GM21737 (cell line): ENCODE measurements at regions not wholly inside any gene's neighbourhood (a gene's known extent, or its start where the extent isn't known, plus 50 kb on each side); places are given as distances from the start of the nearest gene placed in this dataset.

Experiments
- ATAC-seq: cut with Tn5 transposase; IDR thresholded peaks from one replicate; pipeline ENCODE4 v1.9.1; 2021; ENCODE audit warnings: mild to moderate bottlenecking, moderate library complexity; ENCODE audit not compliant: unreplicated experiment

- no peak for ATAC-seq
Measured at GRCh38 chr9:88691811-88692210, 156.8 kb downstream of the NXNL2 start.

DNA sequence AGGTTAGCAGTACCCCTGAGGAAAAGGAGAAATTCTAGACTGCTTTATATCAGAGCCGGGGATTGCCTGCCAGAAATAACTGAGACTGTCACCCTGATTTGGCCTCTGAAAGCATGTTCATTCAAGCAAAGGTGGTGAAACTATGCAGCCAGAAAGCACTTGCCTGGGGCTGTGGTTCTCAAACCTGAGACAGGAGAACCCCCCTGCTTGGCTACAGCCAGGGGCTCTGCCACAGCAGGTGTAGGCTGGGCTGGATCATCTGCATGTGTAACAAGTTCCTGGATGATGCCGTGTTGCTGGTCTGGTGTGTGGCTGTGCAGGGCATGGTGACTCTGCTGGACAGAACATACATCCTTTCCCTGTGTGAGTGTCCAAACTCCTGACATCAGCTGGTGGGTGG is 157.8 kb downstream of the NXNL2 start:
- ATAC-seq = no peak

DNA sequence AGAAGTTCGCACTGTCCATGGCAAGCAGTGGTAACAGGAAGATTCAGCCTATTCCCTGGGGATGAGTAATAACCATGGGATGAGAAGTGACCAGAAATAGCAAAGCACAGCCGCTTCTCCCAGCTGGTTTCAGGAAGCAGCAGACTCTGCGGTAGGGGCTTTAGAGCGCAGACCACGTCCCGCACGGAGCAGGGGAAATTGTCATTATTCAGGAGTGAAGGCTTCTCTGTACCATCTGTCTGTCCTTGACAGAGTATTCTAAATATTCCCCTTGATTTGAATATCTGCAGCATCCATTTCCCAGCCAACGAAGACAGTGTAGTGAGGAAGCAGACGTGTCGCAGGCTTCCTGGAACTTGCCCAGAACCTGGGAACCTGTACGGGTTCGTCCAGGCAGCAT is 159.6 kb downstream of the NXNL2 start:
- no peak for ATAC-seq

DNA sequence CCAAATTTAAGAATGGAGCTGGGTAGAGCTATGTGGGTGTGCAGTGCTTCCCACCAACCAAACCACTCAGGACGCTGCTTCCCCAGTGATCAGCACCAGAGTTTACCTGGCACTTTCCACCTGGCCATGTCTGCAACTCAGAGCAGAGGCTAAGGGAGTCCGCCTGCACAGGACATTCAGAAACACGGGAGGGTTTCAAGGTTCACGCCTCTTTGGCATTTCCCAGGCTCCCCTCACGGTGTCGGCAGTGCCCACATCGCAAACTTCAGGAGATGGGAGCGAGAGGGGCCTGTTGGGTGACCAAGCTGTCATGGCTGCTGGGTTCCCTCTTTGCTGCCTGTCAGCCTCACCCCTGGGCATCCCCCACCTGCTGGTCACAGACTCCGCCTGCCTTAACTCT is 161.5 kb downstream of the NXNL2 start:
- no peak for ATAC-seq

DNA sequence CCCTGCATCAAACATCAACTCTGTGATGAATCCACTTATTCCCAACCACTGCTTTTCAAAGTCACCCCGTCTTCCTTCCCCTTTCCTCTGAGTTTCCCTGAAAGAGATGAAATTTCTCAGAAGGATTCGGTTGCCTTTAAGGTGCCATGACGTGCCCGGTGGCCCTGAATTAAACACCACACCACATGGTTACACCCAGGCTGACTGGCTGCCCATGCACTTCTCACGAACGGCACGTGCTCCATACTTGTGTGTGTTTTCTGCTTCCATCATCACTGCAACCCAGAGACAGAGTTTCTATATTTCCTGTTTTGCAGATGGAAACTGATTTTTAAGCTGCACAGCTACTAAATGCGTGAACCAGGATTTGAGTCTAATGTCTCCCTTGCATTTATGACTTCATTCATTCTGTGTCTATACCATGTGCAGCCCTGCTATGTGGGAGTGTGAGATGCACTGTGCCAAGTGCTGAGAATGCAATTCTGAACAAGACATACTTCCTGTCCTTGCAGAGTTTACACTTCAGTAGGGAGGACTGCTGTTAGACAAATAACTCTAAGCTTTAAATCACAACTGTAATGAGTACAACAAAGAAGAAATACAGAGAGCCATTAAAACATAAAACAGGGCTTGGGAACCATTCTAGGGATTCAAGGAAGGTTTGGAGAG is 162.9 kb downstream of the NXNL2 start:
- no peak for ATAC-seq

- ATAC-seq = no peak
Measured at GRCh38 chr9:88702985-88703384, 168.0 kb downstream of the NXNL2 start.

DNA sequence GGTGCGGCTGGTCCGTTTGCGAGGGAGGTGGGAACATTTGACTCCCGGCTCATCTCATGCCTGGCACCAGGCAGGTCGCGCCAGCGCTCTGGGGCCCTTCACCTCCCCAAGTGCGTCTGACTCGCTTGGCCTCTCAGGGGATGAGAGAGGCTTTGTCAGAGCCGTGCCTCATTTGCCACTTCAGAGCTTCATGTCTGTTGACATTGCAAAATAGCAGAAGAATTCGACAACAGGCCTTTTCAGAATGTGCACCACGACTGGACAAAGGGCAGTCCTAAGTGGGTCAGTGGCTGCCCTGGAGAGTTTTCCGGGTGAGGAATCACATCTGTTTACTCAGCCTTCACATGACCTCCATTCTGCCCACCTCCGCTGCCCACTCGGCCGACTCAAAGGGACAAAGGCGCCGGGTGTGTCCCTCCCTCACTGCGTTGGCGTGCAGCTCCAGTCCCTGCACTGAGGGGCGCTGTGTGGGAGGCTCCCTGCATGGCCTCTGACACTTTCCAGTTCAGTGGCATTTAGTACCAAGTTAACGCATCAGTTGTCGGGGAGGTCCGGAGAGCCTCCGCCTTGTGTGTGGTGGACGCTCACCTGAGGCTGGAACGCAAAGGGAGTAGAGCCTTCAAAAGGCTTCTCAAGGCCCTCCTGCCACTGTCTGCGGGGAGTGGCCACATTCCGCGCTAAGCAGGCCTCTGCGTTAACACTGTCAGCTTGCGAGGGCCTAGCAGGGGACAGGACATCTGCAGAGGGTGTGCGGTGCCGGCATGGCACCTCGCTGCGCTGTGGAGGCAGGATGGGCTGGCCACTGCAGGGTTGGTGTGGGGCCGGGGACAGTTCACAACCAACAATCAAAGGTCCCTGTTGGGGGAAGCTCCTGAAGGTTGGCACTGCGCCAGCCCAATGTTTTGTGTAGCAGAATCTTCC is 171.5 kb downstream of the NXNL2 start:
- no peak for ATAC-seq

DNA sequence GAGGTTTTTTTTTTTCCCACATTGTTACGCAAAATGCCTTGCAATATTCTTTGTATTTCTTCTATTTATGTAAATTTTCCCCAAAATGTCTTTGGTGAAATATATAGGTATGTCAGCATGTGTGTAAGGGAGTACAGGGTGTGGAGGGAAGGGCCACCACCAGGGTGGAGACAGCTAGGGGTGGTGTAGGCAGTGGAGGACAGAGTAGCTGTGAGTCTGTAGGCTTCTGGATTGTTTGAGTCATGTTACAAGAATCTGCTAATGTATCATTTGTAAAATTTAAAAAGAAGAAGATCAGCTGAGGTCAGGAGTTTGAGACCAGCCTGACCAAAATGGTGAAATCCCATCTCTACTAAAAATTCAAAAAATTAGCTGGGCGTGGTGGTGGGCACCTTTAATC is 175.5 kb downstream of the NXNL2 start:
- no peak for ATAC-seq

- ATAC-seq = no peak
Measured at GRCh38 chr9:88711719-88712118, 176.7 kb downstream of the NXNL2 start.

DNA sequence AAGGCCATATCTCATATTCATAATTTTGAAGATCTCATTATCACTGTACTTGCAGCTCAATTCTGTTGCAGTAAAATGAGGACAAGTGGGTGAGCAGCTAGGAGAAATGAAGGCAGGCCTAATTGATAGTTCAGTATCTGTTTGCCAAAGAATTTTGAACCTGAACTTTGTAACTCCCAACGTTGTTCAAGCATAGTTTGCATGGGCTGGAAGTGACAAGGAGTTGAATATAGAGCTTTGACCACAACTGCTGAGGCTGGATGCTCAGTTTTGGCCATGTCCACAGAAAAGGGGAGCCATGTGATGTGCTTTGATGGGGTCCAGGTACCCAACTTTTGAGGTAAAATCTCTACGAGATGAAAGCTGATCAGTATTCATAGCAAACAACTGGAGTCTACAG is 177.5 kb downstream of the NXNL2 start:
- ATAC-seq = no peak

GRCh38 chr9:88713010-88713409 is 178.0 kb downstream of the NXNL2 start:
- no peak for ATAC-seq

DNA sequence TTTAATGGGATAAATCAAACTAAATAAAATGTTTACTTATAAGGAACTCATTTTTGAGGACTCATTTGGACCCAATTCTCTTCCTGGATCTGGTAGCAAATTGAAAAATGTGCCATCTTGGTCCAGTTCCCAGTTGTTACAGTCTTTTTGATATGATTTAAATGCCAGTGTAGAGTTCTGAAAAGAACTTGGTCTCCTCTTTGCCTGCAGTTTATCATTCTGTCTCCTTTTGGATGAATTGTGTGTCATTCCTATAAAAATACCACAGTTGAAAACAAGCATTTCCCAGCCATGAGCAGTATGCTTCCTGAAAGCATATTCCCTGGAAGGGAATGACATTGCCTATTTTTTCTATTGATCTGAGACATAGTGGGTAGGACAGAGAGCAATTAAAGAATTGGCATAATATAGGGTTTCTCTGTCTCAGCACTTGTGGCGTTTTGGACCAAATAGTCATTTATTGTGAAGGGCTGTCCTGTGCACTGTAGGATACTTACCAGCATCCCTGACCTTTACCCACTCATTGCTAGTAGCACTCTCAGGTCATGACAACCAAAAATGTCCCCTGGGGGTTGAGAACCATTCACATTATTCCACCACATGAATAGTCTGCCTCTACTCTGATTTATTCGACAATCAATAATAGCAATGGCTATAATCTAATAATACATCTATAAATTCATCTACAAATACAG is 181.8 kb downstream of the NXNL2 start:
- no peak for ATAC-seq

DNA sequence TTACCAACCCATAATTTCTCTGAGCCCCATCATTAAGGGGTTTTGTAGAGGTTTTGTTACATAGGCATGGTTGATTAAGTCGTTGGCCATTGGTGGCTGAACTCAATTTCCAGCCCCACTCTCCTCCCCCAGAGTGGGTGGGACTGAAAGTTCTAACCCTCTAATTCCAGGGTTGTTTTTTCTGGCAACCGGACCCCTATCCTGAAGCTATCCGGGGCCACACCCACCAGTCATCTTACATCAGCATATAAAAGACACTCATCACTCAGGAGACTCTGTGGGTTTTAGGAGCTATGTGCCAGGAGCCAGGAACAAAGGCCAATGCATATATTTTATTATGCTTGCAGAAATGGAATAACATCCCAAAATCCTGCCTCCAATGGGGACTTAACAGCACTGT is 186.0 kb downstream of the NXNL2 start:
- ATAC-seq = no peak

- ATAC-seq = no peak
Measured at GRCh38 chr9:88721495-88722279, 186.7 kb downstream of the NXNL2 start.

DNA sequence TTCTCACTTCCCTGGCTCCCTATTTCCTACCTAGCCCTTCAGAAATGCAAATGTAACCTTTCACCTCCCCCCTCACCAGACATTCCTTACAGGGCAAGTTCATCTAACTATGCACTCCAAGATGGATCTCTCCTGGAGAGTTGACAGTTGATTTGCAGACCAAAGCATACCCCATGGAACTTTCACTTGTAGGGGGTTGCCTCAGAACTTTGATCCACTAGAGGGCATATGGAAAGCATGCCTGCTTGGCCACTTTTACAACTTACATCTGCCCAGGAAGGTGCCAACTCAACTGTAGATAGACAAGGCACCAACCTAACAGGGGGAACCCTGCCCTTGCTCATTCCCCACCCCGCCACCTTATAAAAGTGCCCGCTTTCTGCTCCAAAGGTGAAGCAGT is 187.8 kb downstream of the NXNL2 start:
- no peak for ATAC-seq

DNA sequence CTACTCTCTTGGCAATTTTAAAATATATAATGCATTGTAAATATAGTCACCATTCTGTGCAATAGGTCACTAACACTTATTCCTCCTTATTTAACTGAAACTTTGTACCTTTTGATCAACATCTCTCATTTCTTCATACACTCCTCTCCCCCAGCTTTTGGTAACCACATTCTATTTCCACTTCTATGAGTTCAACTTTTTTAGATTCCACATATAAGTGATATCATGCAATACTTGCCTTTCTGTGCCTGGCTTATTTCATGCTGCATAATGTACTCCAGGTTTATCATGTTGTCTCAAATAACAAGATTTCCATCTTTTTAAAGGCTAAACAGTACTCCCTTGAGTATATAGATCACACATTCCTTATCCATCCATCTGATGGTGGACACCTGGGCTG is 188.8 kb downstream of the NXNL2 start:
- no peak for ATAC-seq

DNA sequence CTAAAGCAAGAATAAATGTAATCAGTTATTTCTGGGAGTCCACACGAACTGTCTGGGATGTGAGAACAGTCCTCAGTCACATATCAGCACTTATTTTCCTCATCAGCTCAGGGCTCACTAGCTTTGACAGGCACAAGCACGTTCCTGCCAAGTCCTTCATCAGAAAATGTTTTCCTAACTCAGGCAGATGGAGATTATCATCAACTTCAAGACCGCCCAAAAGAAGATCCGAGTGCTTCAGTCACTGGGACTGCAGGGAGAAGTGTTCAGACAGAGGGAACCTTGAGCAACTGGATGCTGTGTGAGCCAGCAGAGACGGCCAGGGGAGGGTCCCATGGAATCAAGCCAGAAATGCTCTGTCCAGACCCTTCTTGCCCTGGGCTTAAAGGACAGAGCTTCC is 189.4 kb downstream of the NXNL2 start:
- no peak for ATAC-seq

- no peak for ATAC-seq
Measured at GRCh38 chr9:88725300-88726019, 190.5 kb downstream of the NXNL2 start.

- ATAC-seq = no peak
Measured at GRCh38 chr9:88726803-88727202, 191.8 kb downstream of the NXNL2 start.

DNA sequence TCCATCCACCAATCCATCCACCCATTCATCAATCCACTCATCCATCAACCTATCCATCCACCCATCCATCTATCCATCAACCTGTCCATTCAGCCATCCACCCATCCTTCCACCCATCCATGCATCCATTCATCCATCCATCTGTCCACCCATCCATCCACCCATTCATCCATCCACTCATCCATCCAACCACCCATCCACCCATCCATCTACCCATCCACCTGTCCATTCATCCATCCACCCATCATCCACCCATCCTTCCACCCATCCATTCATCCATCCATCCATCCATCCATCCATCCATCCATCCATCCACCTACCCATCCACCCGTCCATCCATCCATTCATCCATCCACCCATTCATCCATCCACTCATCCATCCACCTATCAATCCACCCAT is 195.8 kb downstream of the NXNL2 start:
- no peak for ATAC-seq
